DND-41 (cell line): ENCODE measurements at regions not wholly inside any gene's neighbourhood (a gene's known extent, or its start where the extent isn't known, plus 50 kb on each side); places are given as distances from the start of the nearest gene placed in this dataset.

ENCODE experiments used
- ATAC-seq: fragments of 200-7000 bp; cut with Tn5 transposase; 3 replicates; pipeline ENCODE4 v1.9.1; 2021; ENCODE audit warnings: low read depth; ENCODE audit not compliant: insufficient read depth
- DNase-seq: peaks from one replicate; pipeline ENCODE4 v3.0.0-alpha.2; 2020
- H2AFZ ChIP-seq: 2 replicates; pipeline ENCODE4 v1.6.0; 2012; ENCODE audit warnings: low read depth, low read length
- H3K27ac ChIP-seq: 2 replicates; pipeline ENCODE4 v1.5.1; 2012; ENCODE audit warnings: low read length, inconsistent platforms
- H3K27me3 ChIP-seq: fragments of 200-600 bp; sonication (generic); 2 replicates; pipeline ENCODE4 v1.6.0; 2012; ENCODE audit warnings: low read length, mild to moderate bottlenecking, inconsistent platforms; ENCODE audit not compliant: insufficient read depth, poor library complexity
- H3K36me3 ChIP-seq: 2 replicates; pipeline ENCODE4 v1.5.1; 2012; ENCODE audit warnings: low read length, inconsistent platforms; ENCODE audit not compliant: insufficient read depth
- H3K4me1 ChIP-seq: 2 replicates; pipeline ENCODE4 v1.5.1; 2012; ENCODE audit warnings: mild to moderate bottlenecking, low read length; ENCODE audit not compliant: insufficient read depth
- H3K4me2 ChIP-seq: 2 replicates; pipeline ENCODE4 v1.6.0; 2012; ENCODE audit warnings: mild to moderate bottlenecking, moderate library complexity, low read length, inconsistent platforms; ENCODE audit not compliant: insufficient read depth
- H3K4me3 ChIP-seq, 2 experiments: fragments of 200-600 bp in 1 of 2; shearing (Covaris generic) in 1 of 2; 2 replicates each; pipeline ENCODE4 v1.5.1; 2012 to 2016; ENCODE audit warnings: inconsistent platforms in 2 of 2, low read length in 2 of 2, mild to moderate bottlenecking in 2 of 2, low read depth in 1 of 2, moderate library complexity in 1 of 2
- H3K79me2 ChIP-seq: 2 replicates; pipeline ENCODE4 v1.6.0; 2012; ENCODE audit warnings: low read length, inconsistent platforms; ENCODE audit not compliant: insufficient read depth
- H3K9ac ChIP-seq: 2 replicates; pipeline ENCODE4 v1.6.0; 2012; ENCODE audit warnings: low read depth, mild to moderate bottlenecking, inconsistent platforms, low read length, moderate library complexity
- H3K9me3 ChIP-seq: 2 replicates; pipeline ENCODE4 v1.5.1; 2012; ENCODE audit warnings: low read length, moderate library complexity, mild to moderate bottlenecking, inconsistent platforms; ENCODE audit not compliant: insufficient read depth, severe bottlenecking
- H4K20me1 ChIP-seq: 2 replicates; pipeline ENCODE4 v1.6.0; 2012; ENCODE audit warnings: low read length; ENCODE audit not compliant: insufficient read depth
- EZH2 ChIP-seq: IDR thresholded peaks from 3 replicates; pipeline ENCODE4 v1.6.1; 2012; ENCODE audit warnings: borderline replicate concordance, low read depth, mild to moderate bottlenecking, moderate library complexity, low read length, inconsistent platforms; ENCODE audit not compliant: severe bottlenecking
- TF ChIP-seq, protein P1 (sequence below): IDR thresholded peaks from 2 replicates; pipeline ENCODE4 v1.5.1; 2012; ENCODE audit warnings: borderline replicate concordance, low read length, moderate library complexity, mild to moderate bottlenecking; ENCODE audit not compliant: poor library complexity, severe bottlenecking; ENCODE audit errors: extremely low read depth

DNA sequence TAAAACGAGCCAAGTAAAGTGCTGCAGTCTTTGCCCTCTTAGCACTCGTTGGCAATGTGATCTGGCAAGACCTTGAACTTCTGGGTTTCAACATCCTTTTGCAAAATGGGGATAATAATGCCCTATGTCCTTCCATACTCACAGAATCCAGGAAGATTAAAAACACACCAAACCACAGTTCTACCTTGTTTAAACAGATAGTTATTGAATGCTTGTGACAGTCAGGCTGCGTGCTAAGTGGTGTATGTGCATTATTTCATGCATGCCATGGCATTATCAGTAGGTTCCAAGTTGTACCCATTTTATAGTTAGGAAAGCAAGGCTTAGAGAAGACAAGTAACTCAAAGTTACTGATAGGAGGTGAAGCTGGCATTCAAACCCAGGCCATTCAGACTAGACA, 308.6 kb upstream of the PROX1 start:
- H3K4me3 ChIP-seq = no peak overlapping the region
- H3K9ac ChIP-seq = no peak overlapping the region
- no peaks in the 10 kb centered on the region for H3K36me3 ChIP-seq
- H3K9me3 ChIP-seq = no peaks in the 10 kb centered on the region
- H3K4me1 ChIP-seq = no peaks in the 10 kb centered on the region
- ATAC-seq (no peak), DNase-seq (no peak)
- no peaks in the 10 kb centered on the region for H4K20me1 ChIP-seq
- no peak overlapping the region for H2AFZ ChIP-seq
- H3K79me2 ChIP-seq = no peaks in the 10 kb centered on the region
- H3K27ac ChIP-seq = no peak overlapping the region
- TF ChIP-seq EZH2 = no peak
- H3K4me2 ChIP-seq = no peak overlapping the region
- H3K27me3 ChIP-seq = no peaks in the 10 kb centered on the region

DNA sequence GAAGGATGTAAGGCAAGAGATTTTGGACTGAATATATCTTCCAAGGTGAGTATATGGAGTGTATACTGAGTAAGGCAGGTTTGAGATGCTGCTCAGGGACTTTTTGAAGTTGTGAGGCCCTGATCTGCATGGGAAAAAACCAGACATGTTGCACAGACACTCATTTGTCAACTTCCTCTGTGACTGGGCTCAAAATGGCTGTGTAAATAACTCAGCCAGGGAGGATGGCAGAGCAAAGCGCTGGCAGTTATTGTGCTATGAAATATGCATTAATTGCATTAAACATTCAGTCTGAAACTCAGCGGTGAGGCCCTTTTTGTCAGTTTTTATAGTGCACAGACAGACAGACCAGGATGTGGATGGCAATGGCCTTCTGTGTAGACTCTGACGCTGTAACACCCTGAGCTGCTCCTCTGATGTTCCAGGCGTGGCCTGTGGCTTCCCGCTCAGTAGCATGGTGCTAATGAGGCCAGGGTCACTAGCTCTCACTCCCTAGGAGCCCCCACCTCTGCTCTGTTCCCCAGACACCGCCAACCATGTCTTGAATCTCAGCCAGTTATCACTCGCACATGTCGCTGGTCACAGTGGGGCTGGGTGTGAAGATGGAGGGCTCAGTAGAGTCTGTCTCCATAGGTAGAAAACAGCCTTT, 307.0 kb upstream of the PROX1 start:
- ATAC-seq (no peak), DNase-seq (no peak)
- Histone ChIP-seq H3K9ac (no peak overlapping the region), H3K79me2 (no peaks in the 10 kb centered on the region), H3K9me3 (no peaks in the 10 kb centered on the region), H3K4me2 (no peak overlapping the region), H3K27me3 (no peaks in the 10 kb centered on the region), H3K36me3 (no peaks in the 10 kb centered on the region), H3K27ac (no peak overlapping the region), H3K4me1 (no peaks in the 10 kb centered on the region), H3K4me3 (no peak overlapping the region), H4K20me1 (no peaks in the 10 kb centered on the region), H2AFZ (peak overlapping the region; percentile 19; the same call in 1 of the 2 replicates)
- TF ChIP-seq, protein P1, sequence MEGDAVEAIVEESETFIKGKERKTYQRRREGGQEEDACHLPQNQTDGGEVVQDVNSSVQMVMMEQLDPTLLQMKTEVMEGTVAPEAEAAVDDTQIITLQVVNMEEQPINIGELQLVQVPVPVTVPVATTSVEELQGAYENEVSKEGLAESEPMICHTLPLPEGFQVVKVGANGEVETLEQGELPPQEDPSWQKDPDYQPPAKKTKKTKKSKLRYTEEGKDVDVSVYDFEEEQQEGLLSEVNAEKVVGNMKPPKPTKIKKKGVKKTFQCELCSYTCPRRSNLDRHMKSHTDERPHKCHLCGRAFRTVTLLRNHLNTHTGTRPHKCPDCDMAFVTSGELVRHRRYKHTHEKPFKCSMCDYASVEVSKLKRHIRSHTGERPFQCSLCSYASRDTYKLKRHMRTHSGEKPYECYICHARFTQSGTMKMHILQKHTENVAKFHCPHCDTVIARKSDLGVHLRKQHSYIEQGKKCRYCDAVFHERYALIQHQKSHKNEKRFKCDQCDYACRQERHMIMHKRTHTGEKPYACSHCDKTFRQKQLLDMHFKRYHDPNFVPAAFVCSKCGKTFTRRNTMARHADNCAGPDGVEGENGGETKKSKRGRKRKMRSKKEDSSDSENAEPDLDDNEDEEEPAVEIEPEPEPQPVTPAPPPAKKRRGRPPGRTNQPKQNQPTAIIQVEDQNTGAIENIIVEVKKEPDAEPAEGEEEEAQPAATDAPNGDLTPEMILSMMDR = no peak
- TF ChIP-seq EZH2 = no peak

DNA sequence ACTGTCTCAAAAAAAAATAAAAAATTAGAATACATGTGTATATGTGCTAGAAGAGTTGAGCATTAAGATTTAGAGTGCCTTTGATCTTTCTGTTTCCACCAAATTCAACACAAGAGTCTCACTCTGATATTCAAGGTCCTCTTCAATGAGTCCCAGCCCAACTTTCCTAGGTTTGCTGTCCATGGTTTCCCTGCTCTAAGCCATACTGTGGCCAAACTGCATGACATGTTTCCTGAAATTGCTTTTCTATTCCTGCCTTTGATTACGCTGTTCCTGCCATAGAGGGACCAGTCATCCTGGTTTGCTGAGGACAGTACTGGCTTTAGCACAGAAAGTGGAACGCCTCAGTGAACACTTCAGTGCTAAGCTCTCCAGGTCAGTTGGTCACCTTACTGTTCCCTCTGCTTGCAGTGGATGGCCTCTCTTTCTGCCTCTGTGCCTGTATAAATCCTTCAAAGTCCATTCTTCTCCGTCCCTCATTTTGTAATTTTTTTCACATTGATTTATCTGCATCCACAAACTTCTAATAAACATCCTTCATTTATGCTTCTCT, 305.9 kb upstream of the PROX1 start:
- TF ChIP-seq, protein P1 = no peak
- no peak for TF ChIP-seq EZH2
- no peaks in the 10 kb centered on the region for H3K27me3 ChIP-seq
- H2AFZ ChIP-seq = no peak overlapping the region
- peaks cover 6% of the 10 kb centered on the region for H3K4me1 ChIP-seq
- H3K9me3 ChIP-seq = no peaks in the 10 kb centered on the region
- H3K27ac ChIP-seq = no peak overlapping the region
- H3K9ac ChIP-seq = no peak overlapping the region
- DNase-seq (no peak), ATAC-seq (no peak)
- H3K79me2 ChIP-seq = no peaks in the 10 kb centered on the region
- no peaks in the 10 kb centered on the region for H3K36me3 ChIP-seq
- H3K4me3 ChIP-seq = no peak overlapping the region
- H3K4me2 ChIP-seq = no peak overlapping the region
- H4K20me1 ChIP-seq = no peaks in the 10 kb centered on the region

DNA sequence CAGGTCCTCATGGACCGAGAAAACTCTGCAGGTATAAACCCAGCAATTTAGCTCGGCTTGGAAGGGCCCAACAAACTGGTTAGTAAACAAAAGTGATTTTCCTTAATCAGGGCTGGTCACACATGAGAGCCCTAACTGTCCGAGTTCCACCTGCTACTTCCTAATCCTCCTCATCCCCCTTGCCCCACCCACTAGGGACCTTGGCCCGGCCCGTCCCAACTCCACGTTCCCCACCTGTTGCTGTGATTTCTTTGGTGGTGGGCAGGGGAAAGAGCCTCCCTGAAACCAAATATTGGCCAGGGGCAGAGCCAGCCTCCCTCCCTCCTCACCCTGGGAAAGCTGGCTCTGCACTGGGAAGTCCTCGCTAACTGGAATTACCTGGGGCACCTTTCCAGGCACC, 304.2 kb upstream of the PROX1 start:
- Histone ChIP-seq H3K27ac (no peak overlapping the region), H3K4me2 (no peak overlapping the region), H3K36me3 (no peaks in the 10 kb centered on the region), H3K4me1 (peaks cover 9% of the 10 kb centered on the region), H3K9ac (no peak overlapping the region), H3K9me3 (no peaks in the 10 kb centered on the region), H2AFZ (no peak overlapping the region), H3K79me2 (no peaks in the 10 kb centered on the region), H3K4me3 (no peak overlapping the region), H4K20me1 (no peaks in the 10 kb centered on the region), H3K27me3 (no peaks in the 10 kb centered on the region)
- DNase-seq (no peak), ATAC-seq (no peak)
- TF ChIP-seq, protein P1 = no peak
- no peak for TF ChIP-seq EZH2
